H1 (cell line): ENCODE measurements at regions not wholly inside any gene's neighbourhood (a gene's known extent, or its start where the extent isn't known, plus 50 kb on each side); places are given as distances from the start of the nearest gene placed in this dataset.
"Not testable (repeated sequence)": the region's sequence is repeated elsewhere in the genome, so short reads cannot be mapped to it uniquely, and the experiment has no call there.

ENCODE experiments used
- CTCF ChIA-PET: fragments of 300-600 bp; sonication (Branson Sonifier 250); formaldehyde crosslinking; loops from one replicate; lab custom pipeline; 2021; ENCODE audit not compliant: partially characterized antibody; lab: Charles Lee
- POLR2A ChIA-PET: fragments of 300-600 bp; sonication (Branson Sonifier 250); formaldehyde crosslinking; loops from one replicate; lab custom pipeline; 2021; ENCODE audit warnings: inconsistent platforms; ENCODE audit not compliant: partially characterized antibody; lab: Charles Lee
- DNase-seq, 2 experiments: peaks; one replicate each; pipeline versions ENCODE4 v3.0.0 to v3.0.0-alpha.2; 2010 to 2022; ENCODE audit warnings: low spot score in 2 of 2, low read depth in 1 of 2, mixed read lengths in 1 of 2
- FAIRE-seq: peaks from 2 replicates; lab custom pipeline; 2011; peaks lifted over from hg19 to GRCh38; lab: Jason Lieb, UNC
- H2AFZ ChIP-seq: 2 replicates; pipeline ENCODE4 v1.8.1; 2012; ENCODE audit warnings: low read length, inconsistent platforms
- H2AK5ac ChIP-seq: 2 replicates; pipeline ENCODE4 v1.6.1; 2013; ENCODE audit warnings: low read depth, low read length
- H2BK120ac ChIP-seq: replicated peaks from 2 replicates; pipeline ENCODE3; 2013; ENCODE audit warnings: low read depth, low read length, inconsistent platforms
- H2BK12ac ChIP-seq: 2 replicates; pipeline ENCODE4 v1.6.1; 2013; ENCODE audit warnings: low read depth, low read length
- H2BK15ac ChIP-seq: 2 replicates; pipeline ENCODE4 v1.6.1; 2013; ENCODE audit warnings: low read length
- H2BK20ac ChIP-seq: 2 replicates; pipeline ENCODE4 v1.6.1; 2013; ENCODE audit warnings: low read length
- H2BK5ac ChIP-seq: 2 replicates; pipeline ENCODE4 v1.6.1; 2013; ENCODE audit warnings: low read depth, low read length
- H3K14ac ChIP-seq: 2 replicates; pipeline ENCODE4 v1.6.1; 2013; ENCODE audit warnings: inconsistent platforms; ENCODE audit not compliant: insufficient read length
- H3K18ac ChIP-seq: 2 replicates; pipeline ENCODE4 v1.6.1; 2013; ENCODE audit warnings: low read length; ENCODE audit errors: extremely low read depth
- H3K23ac ChIP-seq: 2 replicates; pipeline ENCODE4 v1.6.1; 2013; ENCODE audit warnings: inconsistent platforms; ENCODE audit not compliant: insufficient read length
- H3K23me2 ChIP-seq: 2 replicates; pipeline ENCODE4 v1.6.1; 2013; ENCODE audit warnings: low read depth, low read length
- H3K27ac ChIP-seq: 2 replicates; pipeline ENCODE4 v1.6.1; 2011; ENCODE audit warnings: low read depth, low read length, inconsistent platforms
- H3K27me3 ChIP-seq, 4 experiments: replicated peaks in 1 of 4; 1 replicate in 1 of 4; 2 replicates in 3 of 4; pipeline versions ENCODE4 v1.6.1 to v1.8.1; 2011 to 2013; ENCODE audit warnings: low read length in 3 of 4, mild to moderate bottlenecking in 3 of 4, inconsistent platforms in 2 of 4, mixed read lengths in 2 of 4, moderate library complexity in 1 of 4; ENCODE audit not compliant: control insufficient read depth in 3 of 4, insufficient read depth in 3 of 4; ENCODE audit errors: extremely low read depth in 1 of 4
- H3K36me3 ChIP-seq, 4 experiments: 2 replicates each; pipeline versions ENCODE4 v1.6.1 to v1.8.1; 2011 to 2013; ENCODE audit warnings: mild to moderate bottlenecking in 4 of 4, low read length in 3 of 4, moderate library complexity in 2 of 4, control low read depth in 1 of 4, inconsistent platforms in 1 of 4; ENCODE audit not compliant: insufficient read depth in 4 of 4, control insufficient read depth in 2 of 4
- H3K4ac ChIP-seq: replicated peaks from 2 replicates; pipeline ENCODE3; 2013; ENCODE audit warnings: low read length, low read depth, mixed read lengths, inconsistent platforms; ENCODE audit not compliant: insufficient read length
- H3K4me1 ChIP-seq, 4 experiments: replicated peaks in 1 of 4; 1 replicate in 1 of 4; 2 replicates in 3 of 4; pipeline versions ENCODE4 v1.6.1 to v1.8.1; 2011 to 2013; ENCODE audit warnings: low read length in 3 of 4, inconsistent platforms in 2 of 4, mixed read lengths in 1 of 4; ENCODE audit not compliant: insufficient read depth in 4 of 4, control insufficient read depth in 3 of 4
- H3K4me2 ChIP-seq, 2 experiments: 2 replicates each; pipeline versions ENCODE4 v1.6.1 to v1.8.1; 2011 to 2013; ENCODE audit warnings: low read depth in 2 of 2, low read length in 2 of 2, control low read depth in 1 of 2, inconsistent platforms in 1 of 2, mild to moderate bottlenecking in 1 of 2; ENCODE audit not compliant: insufficient read depth in 1 of 2
- H3K4me3 ChIP-seq, 4 experiments: fragments of 200-600, 300-600 bp in 1 of 4; sonication (generic), shearing (Covaris generic), sonication (Bioruptor Twin) in 1 of 4; 2 replicates each; pipeline versions ENCODE4 v1.5.1 to v1.8.1; 2011 to 2016; ENCODE audit warnings: low read length in 4 of 4, low read depth in 3 of 4, control low read depth in 2 of 4, inconsistent platforms in 2 of 4, mild to moderate bottlenecking in 2 of 4, mixed read lengths in 1 of 4, moderate library complexity in 1 of 4; ENCODE audit not compliant: insufficient read depth in 2 of 4; ENCODE audit errors: extremely low read depth in 1 of 4
- H3K56ac ChIP-seq: replicated peaks from 2 replicates; pipeline ENCODE3; 2013; ENCODE audit warnings: low read depth, mild to moderate bottlenecking, mixed read lengths, low read length, inconsistent platforms; ENCODE audit not compliant: insufficient read length
- H3K79me1 ChIP-seq: 2 replicates; pipeline ENCODE4 v1.6.1; 2013; ENCODE audit warnings: low read depth, low read length, control low read depth
- H3K79me2 ChIP-seq, 2 experiments: 2 replicates each; pipeline versions ENCODE4 v1.6.1 to v1.8.1; 2012 to 2013; ENCODE audit warnings: low read length in 2 of 2, mild to moderate bottlenecking in 2 of 2, inconsistent platforms in 1 of 2; ENCODE audit not compliant: insufficient read depth in 2 of 2, control insufficient read depth in 1 of 2
- H3K9ac ChIP-seq, 4 experiments: replicated peaks in 1 of 4; 1 replicate in 1 of 4; 2 replicates in 3 of 4; pipeline versions ENCODE4 v1.6.1 to v1.8.1; 2011 to 2013; ENCODE audit warnings: low read depth in 3 of 4, low read length in 3 of 4, control low read depth in 2 of 4, mild to moderate bottlenecking in 2 of 4, moderate library complexity in 2 of 4, inconsistent platforms in 1 of 4; ENCODE audit errors: extremely low read depth in 1 of 4
- H3K9me3 ChIP-seq, 2 experiments: 2 replicates each; pipeline versions ENCODE4 v1.6.1 to v1.8.1; 2012 to 2013; ENCODE audit warnings: mild to moderate bottlenecking in 2 of 2, moderate library complexity in 2 of 2, control low read depth in 1 of 2, inconsistent platforms in 1 of 2, low read depth in 1 of 2, low read length in 1 of 2, mixed read lengths in 1 of 2; ENCODE audit not compliant: insufficient read depth in 2 of 2
- H4K20me1 ChIP-seq, 2 experiments: replicated peaks in 1 of 2; 2 replicates each; pipeline versions ENCODE3 to v1.8.1; 2011 to 2013; ENCODE audit warnings: inconsistent platforms in 2 of 2, low read length in 2 of 2, mild to moderate bottlenecking in 1 of 2; ENCODE audit not compliant: insufficient read depth in 2 of 2, control insufficient read depth in 1 of 2
- H4K5ac ChIP-seq: 2 replicates; pipeline ENCODE4 v1.6.1; 2013; ENCODE audit warnings: low read length, low read depth, mixed read lengths, inconsistent platforms; ENCODE audit not compliant: insufficient read length
- H4K8ac ChIP-seq: 2 replicates; pipeline ENCODE4 v1.8.0; 2013; ENCODE audit warnings: mild to moderate bottlenecking, moderate library complexity, low read length, inconsistent platforms; ENCODE audit not compliant: insufficient read depth; ENCODE audit errors: extremely low read depth
- H4K91ac ChIP-seq: replicated peaks from 2 replicates; pipeline ENCODE3; 2013; ENCODE audit warnings: low read length, mixed read lengths, inconsistent platforms; ENCODE audit not compliant: insufficient read length
- WGBS, 2 experiments: shearing (Covaris generic) in 1 of 2; methylation state at CpG; one replicate each; pipeline versions ENCODE4 v1.1.6 to v1.1.7; 2013 to 2015; ENCODE audit warnings: low lambda C conversion rate in 2 of 2, mixed read lengths in 2 of 2, inconsistent platforms in 1 of 2, low coverage in 1 of 2, missing lambda C conversion rate in 1 of 2; ENCODE audit not compliant: insufficient replicate concordance in 2 of 2, insufficient coverage in 1 of 2, insufficient read length in 1 of 2; ENCODE audit errors: extremely low coverage in 1 of 2, missing lambda C conversion rate in 1 of 2; 5-methylcytosine and 5-hydroxymethylcytosine counted together

GRCh38 chr9:64014386-64015091 is 1270.5 kb downstream of the FOXD4L5 start:
- H2BK5ac ChIP-seq, H3K18ac ChIP-seq, H3K36me3 ChIP-seq, CTCF ChIA-PET, H3K79me1 ChIP-seq, H4K8ac ChIP-seq, H2BK15ac ChIP-seq, H3K9ac ChIP-seq, H4K20me1 ChIP-seq, H3K79me2 ChIP-seq, H3K27me3 ChIP-seq, H3K4me2 ChIP-seq, H2BK120ac ChIP-seq, H2BK12ac ChIP-seq, H2BK20ac ChIP-seq, H3K23me2 ChIP-seq, H3K23ac ChIP-seq, H2AFZ ChIP-seq, H2AK5ac ChIP-seq, H3K4me1 ChIP-seq, H3K56ac ChIP-seq, H3K14ac ChIP-seq, H4K5ac ChIP-seq, H4K91ac ChIP-seq, POLR2A ChIA-PET, H3K4ac ChIP-seq, FAIRE-seq, H3K4me3 ChIP-seq, H3K27ac ChIP-seq, DNase-seq: not testable (repeated sequence)
- peaks cover 0 to 56% of the 10 kb centered on the region in 2 experiments; a peak in 2 of 4 replicates for H3K9me3 ChIP-seq
- 83% methylated on average over 26 of the region's 32 CpGs; no CpG with 5 or more reads in 1 of the 2 experiments for WGBS, 2 experiments

- H3K23me2 ChIP-seq, H4K8ac ChIP-seq, H2BK120ac ChIP-seq, H3K27ac ChIP-seq, H2BK5ac ChIP-seq, H3K4ac ChIP-seq, H2BK15ac ChIP-seq, H3K18ac ChIP-seq, CTCF ChIA-PET, H4K20me1 ChIP-seq, H2AFZ ChIP-seq, H2AK5ac ChIP-seq, H3K9ac ChIP-seq, H3K79me1 ChIP-seq, DNase-seq, H3K79me2 ChIP-seq, H2BK12ac ChIP-seq, FAIRE-seq, H3K4me2 ChIP-seq, H4K91ac ChIP-seq, H4K5ac ChIP-seq, H3K27me3 ChIP-seq, H3K56ac ChIP-seq, H3K23ac ChIP-seq, H3K4me3 ChIP-seq, H3K36me3 ChIP-seq, H3K4me1 ChIP-seq, H3K14ac ChIP-seq, H2BK20ac ChIP-seq, POLR2A ChIA-PET: not testable (repeated sequence)
- WGBS, 2 experiments = 89% methylated on average over 1 of the region's 1 CpG; no CpG with 5 or more reads in 1 of the 2 experiments
- peaks cover 0 to 56% of the 10 kb centered on the region in 2 experiments; a peak in 2 of 4 replicates for H3K9me3 ChIP-seq
Measured at GRCh38 chr9:64013122-64013521, 1271.9 kb downstream of the FOXD4L5 start.
